ENCODE measurements at regions not wholly inside any gene's neighbourhood (a gene's known extent, or its start where the extent isn't known, plus 50 kb on each side); places are given as distances from the start of the nearest gene placed in this dataset.

DNA sequence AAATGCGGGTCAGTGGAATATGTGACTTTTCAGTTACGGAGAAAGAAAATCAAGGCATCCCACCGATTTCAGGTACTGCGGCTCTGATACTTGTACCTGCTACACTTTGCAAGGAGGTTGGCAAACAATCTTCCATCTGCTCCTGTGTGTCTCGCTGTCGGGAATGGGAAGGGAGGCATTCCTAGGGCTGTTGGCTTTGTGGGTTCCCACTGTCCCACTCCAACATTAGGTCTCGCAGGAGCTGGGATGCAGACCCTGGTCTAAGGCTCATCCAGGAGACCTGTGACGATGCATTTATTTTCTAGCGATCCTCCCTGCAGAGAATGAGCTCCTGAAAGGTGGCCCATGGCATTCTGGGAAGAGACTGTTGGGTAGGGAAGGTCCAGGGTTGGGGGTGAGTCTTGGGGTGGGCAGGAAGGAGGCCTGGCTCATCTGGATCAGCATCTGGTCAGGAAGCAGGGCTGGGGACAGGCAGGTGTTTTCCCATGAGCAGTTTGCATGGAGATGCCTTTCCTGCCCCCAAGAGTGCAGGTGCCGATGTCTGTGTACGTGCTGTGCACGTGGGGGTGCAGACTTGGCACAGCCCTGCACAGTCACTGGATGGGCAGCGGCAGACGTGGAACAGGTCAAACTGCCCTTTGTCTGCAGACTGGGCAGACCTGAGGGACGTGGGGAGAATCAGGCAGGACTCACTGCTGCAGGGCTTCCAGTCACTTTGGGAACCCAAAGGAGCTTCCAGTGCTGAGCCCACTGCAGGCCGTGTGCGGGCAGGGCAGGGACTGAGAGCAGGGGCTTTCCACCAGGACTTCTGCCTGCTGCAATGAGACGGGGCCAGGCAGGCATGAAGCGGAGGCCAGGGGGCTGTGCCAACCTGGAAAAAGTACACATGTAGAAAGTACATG lies 152.4 kb downstream of the TEX29 start:
- H3K4me3 ChIP-seq (ENCODE audit: low read depth, low read length), result no peak overlapping the region

DNA sequence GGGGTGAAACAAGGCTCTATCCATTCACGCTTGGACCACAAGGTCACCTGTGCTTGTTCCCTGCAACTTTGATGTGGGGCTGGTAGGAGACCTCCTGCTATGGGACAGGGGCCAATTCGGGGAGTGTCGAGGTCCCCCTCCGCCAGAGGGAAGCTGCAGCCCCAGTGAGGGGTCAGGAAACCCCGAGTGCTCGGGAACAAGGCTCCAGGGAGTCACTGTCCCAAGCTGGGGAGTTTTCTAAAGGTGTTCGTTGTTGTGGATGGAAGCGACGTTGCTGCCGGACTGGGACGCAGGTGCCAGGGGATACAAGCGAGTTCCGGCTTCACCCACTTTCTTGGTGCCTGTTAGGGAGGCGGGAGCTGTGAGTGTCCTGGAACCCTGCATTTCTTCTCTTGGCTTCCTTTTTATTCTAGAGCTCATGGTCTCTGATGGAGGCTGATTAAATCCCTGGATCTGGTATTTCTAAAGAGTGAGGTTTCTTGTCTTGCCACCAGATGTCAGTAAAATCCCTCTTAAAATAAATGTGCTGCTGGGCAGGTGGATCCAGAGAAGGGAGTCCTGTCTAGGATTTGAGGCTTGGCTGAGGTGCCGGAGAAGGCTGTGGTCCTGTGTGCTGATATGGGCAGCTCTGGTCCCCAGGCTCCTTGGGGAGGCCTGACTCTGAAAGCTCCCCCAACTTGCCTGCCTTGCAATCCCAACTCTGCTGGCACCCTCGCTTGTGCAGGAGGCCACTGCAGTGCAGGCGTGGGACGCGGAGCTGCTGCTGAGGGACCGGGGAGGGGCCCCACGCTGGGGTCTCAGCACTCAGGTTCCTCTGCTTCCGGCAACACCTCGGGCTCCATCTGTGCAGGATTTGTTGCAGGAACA lies 153.9 kb downstream of the TEX29 start:
- no peak overlapping the region for H3K4me3 ChIP-seq (ENCODE audit: low read depth, low read length)

DNA sequence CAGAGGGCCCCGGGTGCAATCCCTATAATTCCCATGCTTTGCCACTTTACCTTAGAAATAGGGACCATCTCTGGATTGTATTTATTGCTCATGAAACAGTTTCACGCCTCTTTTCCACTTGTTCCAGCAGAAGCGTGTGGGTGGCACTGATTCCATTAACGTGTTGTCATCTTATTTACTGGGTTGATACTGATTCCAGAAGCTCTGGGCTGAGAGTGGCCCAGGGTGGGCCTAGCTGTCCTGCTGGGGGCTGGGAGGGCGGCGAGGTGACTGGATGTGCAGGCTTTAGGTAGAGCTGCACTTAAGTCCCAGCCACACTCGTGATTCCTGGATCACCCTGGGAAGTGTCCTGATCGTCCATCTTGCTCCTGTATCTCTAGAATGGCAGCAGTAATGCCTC lies 155.0 kb downstream of the TEX29 start:
- no peak overlapping the region for H3K4me3 ChIP-seq (ENCODE audit: low read depth, low read length)

DNA sequence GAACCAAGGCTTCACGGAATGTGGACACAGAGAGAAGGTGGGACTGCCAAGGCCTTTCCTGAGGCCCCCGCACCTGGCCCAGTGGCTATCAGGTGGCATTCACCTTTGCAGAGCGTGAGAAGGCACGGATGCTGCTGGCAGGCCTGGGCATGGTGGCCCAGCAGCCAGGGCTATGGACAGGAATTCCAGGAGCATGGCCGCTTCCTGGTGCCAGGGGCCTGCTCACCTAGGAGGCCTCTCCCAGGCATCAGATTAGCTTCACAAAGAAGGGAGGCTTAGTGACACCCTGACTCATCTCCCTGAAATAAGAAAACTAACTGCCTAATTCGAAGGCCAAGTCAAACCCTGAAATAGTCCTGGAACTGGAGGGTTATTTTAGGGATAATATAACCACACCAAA lies 155.8 kb downstream of the TEX29 start:
- H3K4me3 ChIP-seq (ENCODE audit: low read depth, low read length), result no peak overlapping the region

DNA sequence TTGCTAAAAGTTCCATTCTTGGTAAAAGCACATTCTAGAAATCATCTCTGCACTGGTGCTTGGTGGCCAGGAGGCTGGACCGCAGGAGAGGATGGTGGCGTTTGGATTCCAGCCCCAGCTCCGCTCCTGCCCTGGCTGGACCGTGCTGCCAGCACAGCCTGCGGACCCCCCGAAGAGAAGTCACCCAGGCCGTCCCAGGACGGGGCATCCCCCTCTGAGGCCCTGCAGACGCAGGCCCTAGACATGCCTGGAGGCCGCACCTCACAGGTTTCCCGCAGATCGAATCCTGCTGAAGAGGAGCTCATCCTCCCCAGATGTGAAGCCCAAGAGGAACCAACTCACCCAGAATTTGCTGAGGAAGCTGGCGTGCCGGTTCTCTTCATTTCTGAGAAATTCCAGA lies 159.0 kb downstream of the TEX29 start:
- H3K4me3 ChIP-seq (ENCODE audit: low read depth, low read length), result no peak overlapping the region

DNA sequence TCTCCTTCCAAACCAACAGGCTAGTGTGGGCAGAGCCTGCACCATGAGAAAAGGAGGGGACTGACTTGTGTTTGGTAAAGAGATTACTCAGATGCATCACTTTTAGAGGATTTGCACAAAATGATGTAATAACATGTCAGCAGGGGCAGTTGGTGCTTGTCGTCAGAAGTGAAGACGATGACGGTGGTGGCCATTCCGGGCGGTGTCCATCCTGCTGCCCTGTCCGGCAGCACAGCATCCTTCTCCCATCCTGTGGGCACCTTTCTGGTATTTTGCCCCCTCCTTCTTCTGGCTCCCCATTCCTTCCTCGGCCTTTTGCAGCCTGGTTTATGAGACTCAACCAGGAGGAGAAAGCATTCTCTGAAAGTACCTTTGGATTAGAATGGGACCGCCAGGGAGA lies 160.1 kb downstream of the TEX29 start:
- H3K4me3 ChIP-seq (ENCODE audit: low read depth, low read length), result no peak overlapping the region

DNA sequence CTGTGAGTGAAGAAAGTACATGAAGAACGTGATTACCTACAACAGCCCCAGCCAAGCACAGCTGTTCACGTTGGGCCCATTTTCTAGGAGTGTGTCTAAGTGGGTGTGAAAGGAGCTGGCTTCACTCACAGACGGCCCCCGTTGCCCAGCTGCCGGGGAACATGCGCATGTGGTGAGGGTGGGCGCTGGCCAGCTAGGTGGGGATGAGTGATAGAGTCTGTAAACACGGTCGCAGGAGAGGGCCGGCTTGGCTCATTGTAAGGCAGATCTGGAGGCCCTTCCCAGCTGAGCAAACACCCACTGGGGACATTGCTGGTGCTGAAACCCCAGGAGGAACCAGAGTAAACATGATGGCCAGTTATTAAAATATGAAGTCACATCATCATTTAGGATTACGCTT lies 160.5 kb downstream of the TEX29 start:
- H3K4me3 ChIP-seq (ENCODE audit: low read depth, low read length), result no peak overlapping the region

DNA sequence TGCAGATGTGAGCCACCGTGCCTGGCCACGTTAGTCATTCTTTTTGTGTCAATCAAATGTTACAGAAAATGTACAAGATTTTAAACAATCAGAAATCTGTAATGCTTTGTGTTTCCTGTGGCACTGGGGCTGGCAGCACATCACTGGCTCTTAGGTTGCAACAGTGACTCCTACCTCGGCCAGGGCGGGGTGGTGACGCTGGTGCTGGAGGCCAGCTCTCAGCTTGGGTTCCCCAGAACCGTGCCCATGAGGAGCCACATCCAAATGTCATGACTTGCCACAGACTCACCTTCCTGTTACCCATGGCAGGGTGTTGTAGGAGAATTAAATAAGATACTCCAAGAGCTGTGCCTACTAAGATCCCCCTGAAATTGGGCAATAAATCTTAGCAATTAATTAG lies 161.7 kb downstream of the TEX29 start:
- no peak overlapping the region for H3K4me3 ChIP-seq (ENCODE audit: low read depth, low read length)

DNA sequence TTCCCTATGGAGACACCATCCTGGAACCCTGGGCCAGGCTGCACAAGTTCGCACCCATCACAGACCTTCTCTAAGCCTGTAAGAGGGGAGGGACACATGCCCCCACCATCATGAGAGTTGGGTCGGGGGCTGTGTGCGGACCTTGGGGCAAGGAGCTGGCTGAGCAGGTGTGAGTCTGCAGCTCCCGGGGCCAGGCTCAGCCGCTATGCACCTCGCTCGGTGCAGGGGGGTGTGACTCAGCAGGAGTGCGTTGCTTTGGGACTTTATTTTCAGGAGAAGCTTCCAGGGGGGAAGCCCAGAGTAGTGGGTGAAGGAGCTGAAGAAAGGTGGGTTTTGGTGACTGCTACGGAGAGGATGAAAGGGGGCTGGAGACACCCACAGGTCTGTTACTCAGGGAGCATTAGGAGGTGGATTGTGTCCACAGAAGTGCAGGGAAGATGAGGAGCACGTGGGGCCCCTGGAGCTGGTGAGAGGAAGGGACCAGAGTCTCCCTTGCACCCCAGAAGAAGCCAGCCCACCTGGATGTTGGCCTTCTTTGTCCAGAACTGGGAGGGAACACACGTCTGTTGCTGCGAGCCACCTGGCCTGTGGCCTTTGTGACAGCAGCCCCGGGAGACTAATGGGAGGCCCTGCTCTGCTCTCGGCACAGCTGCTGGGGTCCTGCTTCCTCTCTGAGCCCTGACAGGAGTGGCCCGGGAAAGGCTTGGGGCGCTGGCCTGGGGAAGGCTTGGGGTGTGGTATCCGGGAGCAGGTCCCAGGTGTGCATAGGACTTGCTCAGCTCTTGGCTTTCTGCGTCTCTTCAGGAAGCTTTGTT lies 162.6 kb downstream of the TEX29 start:
- no peak overlapping the region for H3K4me3 ChIP-seq (ENCODE audit: low read depth, low read length)

DNA sequence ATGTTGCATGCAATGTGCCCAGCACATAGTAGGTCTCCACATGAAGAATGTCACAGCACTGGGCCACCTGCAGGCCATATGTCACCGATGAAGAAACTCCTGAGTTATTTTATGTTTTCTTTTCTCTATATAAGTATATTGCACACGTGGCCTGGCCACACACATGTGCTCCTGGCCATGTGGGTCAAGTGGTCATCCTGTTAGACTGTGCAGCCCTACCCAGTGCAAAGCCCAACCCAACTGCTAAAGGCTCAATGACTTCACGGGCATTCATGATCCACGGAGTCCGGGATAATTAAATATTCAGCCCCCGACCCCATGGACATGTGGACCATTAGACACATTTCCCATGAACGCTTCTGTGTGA lies 163.2 kb downstream of the TEX29 start:
- no peak overlapping the region for H3K4me3 ChIP-seq (ENCODE audit: low read depth, low read length)

DNA sequence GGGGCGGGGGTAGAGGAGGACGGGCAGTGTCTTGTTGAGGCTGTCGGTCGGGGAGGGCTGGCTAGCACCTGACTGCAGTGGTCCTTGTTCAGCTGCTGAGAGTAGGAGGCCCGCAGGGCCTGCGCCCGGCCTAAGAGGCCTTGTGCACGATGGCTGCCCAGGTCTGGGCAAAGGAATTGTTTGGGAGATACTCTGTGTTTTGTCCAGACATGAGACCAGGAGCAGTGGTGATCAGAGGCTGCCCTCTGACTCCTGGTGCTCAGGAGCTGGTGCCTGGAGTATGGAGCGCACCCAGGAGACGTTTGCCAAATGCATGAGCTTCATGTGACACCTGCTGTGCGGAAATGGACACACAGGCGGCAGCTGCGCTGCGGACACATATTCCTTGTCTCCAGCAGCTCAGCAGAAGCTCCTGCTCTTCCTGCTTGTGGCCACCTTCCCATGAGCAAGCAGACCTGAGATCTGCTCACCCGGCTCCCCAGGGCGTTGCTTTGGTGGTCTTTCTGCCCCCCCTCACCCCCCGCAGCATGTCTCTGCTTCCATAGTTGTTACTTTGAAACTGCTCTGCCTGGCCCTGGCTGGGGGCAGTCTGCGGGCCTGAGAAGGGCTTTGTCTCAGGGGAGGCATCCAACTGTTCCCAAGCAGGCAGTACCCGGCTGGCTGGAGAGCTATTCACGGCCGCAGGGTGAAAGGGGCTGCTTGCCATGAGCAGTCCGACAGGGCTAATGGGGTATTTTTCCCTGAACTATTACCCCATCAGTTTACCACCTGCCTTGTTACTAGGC lies 163.9 kb downstream of the TEX29 start:
- H3K4me3 ChIP-seq (ENCODE audit: low read depth, low read length), result no peak overlapping the region

DNA sequence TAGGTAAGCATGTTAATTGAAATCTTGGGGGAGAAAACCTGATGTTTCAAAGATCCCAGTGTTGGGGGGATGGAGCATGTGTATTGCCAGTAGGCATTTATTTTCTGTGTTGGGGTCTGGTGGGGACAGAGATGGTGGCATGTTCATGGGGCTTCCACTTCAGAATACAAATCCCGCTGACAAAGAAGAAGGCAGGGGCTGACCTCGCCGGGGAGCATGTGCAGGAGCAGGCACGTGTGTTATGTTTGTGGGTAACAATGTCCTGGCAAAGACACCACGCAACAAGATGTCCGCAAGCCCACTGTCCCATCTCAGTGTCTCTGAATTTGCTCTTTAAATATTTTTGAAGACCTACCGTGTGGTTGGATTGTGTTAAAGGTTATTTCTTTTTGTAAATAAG lies 164.5 kb downstream of the TEX29 start:
- H3K4me3 ChIP-seq (ENCODE audit: low read depth, low read length), result no peak overlapping the region

DNA sequence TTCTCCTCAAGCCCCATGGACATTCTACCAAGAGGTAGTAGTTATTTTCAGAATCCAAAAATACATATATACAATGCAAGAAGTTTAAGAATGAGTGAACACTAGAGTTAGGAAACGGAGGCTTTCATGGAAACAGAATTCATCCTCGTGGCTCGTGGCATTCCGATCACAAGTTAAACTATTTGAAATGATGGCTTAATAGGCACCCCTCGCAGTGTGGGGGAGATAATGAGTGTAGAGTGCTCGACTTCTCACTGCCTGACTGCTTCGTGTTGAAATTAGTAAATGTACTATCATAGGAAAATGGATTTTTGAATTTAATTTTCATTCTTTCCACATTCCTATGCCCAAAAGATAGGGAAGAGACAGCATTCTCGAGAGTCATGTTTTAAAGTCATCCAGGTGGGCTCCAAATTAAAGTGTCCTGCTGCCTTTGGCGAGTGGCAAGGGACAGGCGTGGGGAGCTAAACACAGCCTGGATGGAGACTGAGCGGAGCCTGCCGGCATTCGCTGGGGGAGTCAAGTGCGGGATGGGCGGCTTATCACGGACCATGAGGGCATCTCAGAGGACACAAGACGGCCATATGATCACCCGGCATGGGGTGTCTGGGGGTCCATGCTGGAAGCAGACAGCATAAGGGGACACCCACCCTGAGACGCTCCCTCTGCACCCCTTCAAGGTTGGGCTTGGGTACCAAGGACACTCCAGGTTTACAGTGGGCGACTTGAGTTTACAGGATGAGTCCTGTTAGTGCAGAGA lies 165.2 kb downstream of the TEX29 start:
- H3K4me3 ChIP-seq (ENCODE audit: low read depth, low read length), result no peak overlapping the region

DNA sequence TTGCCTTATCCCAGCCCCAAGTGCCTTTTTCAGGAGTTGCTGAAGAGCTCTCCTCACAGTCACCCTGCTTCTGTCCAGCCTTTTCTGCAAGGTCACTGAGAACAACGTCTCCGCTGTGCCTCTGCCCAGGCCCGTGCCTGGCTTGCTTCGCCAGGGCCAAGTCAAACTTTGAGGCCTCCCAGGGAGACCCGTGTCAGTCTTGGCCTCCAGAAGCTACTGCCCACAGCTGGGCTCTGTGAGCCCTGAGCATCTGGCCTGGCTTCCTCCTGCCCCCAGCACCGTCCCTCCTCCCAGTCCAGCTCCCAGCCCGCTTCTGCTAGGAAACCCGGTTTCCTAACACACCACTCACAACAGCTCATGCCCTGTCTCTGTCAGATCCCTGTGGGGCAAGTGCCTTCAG lies 165.9 kb downstream of the TEX29 start:
- no peak overlapping the region for H3K4me3 ChIP-seq (ENCODE audit: low read depth, low read length)

DNA sequence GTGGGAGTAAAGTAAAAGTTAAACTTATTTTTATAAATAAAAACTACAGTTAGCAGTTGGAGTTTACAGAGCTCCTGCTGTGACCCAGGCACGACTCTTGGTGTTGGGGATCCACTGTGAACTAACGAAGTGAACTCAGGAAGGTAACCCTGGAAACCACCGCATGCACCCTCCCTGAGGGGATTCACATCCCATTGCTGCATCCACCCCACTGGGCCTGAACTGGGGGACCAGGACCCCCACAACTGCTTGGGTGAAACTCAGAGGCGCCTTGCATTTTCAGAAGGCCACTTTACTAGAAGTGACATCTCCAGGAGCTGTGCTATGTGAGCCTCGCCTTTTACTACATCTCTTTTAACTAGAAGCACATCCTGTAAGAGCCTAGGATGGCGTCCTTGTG lies 166.4 kb downstream of the TEX29 start:
- H3K4me3 ChIP-seq (ENCODE audit: low read depth, low read length), result no peak overlapping the region

DNA sequence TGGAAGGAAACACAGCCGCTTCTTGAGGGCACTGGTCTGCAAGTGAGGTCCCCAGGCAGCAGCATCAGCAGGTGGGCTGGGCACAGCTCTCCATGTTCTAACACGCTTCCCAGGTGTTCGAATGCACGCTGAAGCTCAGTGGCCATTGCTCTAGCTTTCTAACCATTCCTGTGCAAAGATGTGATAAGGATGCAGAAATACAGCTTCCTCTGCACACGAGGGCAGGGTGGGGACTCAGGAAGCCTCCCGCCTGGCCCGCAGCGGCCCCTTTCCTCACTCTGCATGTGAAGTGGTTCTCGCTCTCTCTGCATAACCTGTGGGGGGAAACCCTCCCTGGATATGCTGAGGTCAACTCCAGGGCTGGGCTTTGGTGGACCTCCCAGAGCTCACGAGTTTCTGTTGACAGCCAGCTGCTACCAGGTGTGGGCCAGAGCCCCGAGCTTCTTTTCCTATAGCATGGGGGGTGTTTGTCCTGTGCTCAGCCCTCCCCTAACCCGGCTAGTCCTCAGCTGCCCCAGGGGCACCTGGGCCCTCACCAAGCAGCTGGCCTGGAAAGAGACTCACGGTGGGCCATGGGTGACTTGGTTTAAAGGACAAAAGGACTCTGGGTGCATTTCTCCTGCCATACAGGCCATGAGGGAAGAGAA lies 168.2 kb downstream of the TEX29 start:
- H3K4me3 ChIP-seq (ENCODE audit: low read depth, low read length), result no peak overlapping the region

DNA sequence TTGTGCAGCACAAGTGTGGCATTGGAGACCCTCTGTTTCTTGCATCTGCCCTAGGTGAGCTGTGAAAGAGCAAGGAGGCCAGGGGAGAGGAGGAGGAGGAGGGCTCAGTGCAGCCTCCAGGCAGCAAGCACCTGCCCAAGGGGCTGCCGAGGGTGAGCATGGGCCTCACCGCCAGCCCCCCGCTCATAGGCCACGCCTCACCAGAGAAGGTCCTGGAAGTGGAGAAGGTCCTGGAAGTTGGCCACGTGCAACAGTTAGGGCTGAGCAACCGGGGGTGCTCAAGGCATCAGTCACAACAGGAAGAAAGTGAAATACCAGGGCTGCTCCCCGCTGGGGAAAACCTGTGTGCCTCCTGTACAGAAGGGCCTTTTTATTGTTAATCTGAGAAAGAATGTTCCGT lies 168.9 kb downstream of the TEX29 start:
- H3K4me3 ChIP-seq (ENCODE audit: low read depth, low read length), result no peak overlapping the region

DNA sequence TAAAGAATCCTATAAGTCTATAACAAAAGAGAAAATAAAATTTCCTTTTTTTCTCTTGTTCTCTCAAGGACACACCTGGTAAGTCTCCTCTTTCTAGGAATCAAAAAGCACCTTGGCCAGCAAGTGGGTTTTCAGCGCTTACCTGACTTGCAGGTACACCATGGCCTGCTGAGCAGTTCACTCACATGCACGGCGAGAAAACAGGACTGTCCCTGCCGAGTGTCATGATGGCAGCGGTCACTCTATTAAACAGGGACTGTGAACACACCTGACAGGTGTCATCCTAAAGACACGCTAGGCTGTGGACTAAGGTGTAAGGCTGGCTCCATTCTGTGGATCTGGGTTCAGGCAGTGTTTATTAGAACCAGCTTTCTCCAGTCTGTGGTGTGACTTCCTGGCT lies 170.2 kb downstream of the TEX29 start:
- H3K4me3 ChIP-seq (ENCODE audit: low read depth, low read length), result no peak overlapping the region

DNA sequence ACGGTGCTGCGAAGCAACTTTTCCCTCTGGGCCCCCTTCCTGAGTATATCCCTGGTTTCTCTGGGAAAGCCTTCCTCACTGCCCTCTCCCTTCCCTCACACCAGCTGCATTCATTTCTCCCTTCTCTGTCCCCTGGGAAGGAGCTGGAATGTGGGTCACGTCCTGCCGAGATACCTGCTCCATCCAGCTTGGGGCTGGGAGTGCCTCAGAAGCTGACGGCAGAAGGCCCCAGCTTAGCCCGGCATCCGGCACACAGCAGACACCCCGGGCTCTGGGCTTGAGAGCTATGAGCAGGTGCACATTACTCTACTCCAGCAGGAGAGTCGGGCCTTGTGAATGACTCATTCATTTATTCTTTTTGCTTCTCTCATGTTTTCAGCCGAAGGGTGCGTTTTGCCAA lies 170.6 kb downstream of the TEX29 start:
- no peak overlapping the region for H3K4me3 ChIP-seq (ENCODE audit: low read depth, low read length)

Measured in iPS-11a (cell line).